IMR-90 (cell line): ENCODE measurements at regions not wholly inside any gene's neighbourhood (a gene's known extent, or its start where the extent isn't known, plus 50 kb on each side); places are given as distances from the start of the nearest gene placed in this dataset.

ENCODE experiments used
- ATAC-seq: fragments of 200-7000 bp; cut with Tn5 transposase; 2 replicates; pipeline ENCODE4 v1.9.1; 2020; ENCODE audit warnings: low read depth, mild to moderate bottlenecking, moderate library complexity
- BruUV-seq: library from RNA; stranded (reverse); fragments of 400-500 nt; replicated peaks from 2 replicates; lab custom pipeline; 2021; lab: Mats Ljungman, UMichigan
- CTCF ChIA-PET: fragments of 300-600 bp; formaldehyde crosslinking; extraction: SDS; loops from one replicate; lab custom pipeline; 2021; ENCODE audit warnings: antibody characterized with exemption; lab: Yijun Ruan, JAX
- POLR2A ChIA-PET: fragments of 300-600 bp; sonication (Branson Sonifier 250); formaldehyde crosslinking; loops from one replicate; lab custom pipeline; 2022; ENCODE audit warnings: antibody characterized with exemption; ENCODE audit not compliant: unreplicated experiment; lab: Charles Lee
- DNase-seq: peaks from one replicate; pipeline ENCODE4 v3.0.0; 2013
- H2AFZ ChIP-seq: replicated peaks from 2 replicates; pipeline ENCODE3; 2013; ENCODE audit warnings: low read length, mild to moderate bottlenecking; ENCODE audit not compliant: poor library complexity
- H2AK5ac ChIP-seq: 2 replicates; pipeline ENCODE4 v1.6.1; 2013; ENCODE audit warnings: low read depth, low read length, inconsistent platforms
- H2AK9ac ChIP-seq: replicated peaks from 2 replicates; pipeline ENCODE3; 2013; ENCODE audit warnings: mild to moderate bottlenecking, low read depth, low read length, moderate library complexity; ENCODE audit not compliant: poor library complexity
- H2BK120ac ChIP-seq: 2 replicates; pipeline ENCODE4 v1.6.1; 2013; ENCODE audit warnings: low read depth, low read length, inconsistent platforms
- H2BK15ac ChIP-seq: 3 replicates; pipeline ENCODE4 v1.6.1; 2013; ENCODE audit warnings: low read depth, low read length, inconsistent platforms
- H2BK20ac ChIP-seq: 2 replicates; pipeline ENCODE4 v1.6.1; 2013; ENCODE audit warnings: low read depth, mild to moderate bottlenecking, inconsistent platforms, low read length, moderate library complexity
- H2BK5ac ChIP-seq: 2 replicates; pipeline ENCODE4 v1.6.1; 2013; ENCODE audit warnings: mild to moderate bottlenecking, low read depth, low read length, inconsistent platforms; ENCODE audit not compliant: poor library complexity, severe bottlenecking
- H3K14ac ChIP-seq: replicated peaks from 2 replicates; pipeline ENCODE4 v1.6.1; 2013; ENCODE audit warnings: low read depth, low read length, inconsistent platforms
- H3K18ac ChIP-seq: 2 replicates; pipeline ENCODE4 v1.6.1; 2013; ENCODE audit warnings: low read depth, low read length, control low read depth
- H3K23ac ChIP-seq: 2 replicates; pipeline ENCODE4 v1.6.1; 2013; ENCODE audit warnings: low read depth, low read length, inconsistent platforms
- H3K27ac ChIP-seq: 2 replicates; pipeline ENCODE4 v1.5.1; 2013; ENCODE audit warnings: mild to moderate bottlenecking, control low read depth, low read length; ENCODE audit not compliant: insufficient read depth
- H3K27me3 ChIP-seq: 2 replicates; pipeline ENCODE4 v1.6.1; 2013; ENCODE audit warnings: low read length; ENCODE audit not compliant: control insufficient read depth, insufficient read depth
- H3K36me3 ChIP-seq: 2 replicates; pipeline ENCODE4 v1.6.1; 2013; ENCODE audit warnings: low read length, mixed read lengths; ENCODE audit not compliant: control insufficient read depth, insufficient read depth
- H3K4ac ChIP-seq: 2 replicates; pipeline ENCODE4 v1.6.1; 2013; ENCODE audit warnings: low read depth, low read length, inconsistent platforms
- H3K4me1 ChIP-seq: 2 replicates; pipeline ENCODE4 v1.6.1; 2013; ENCODE audit warnings: low read length, mixed read lengths; ENCODE audit not compliant: control insufficient read depth, insufficient read depth
- H3K4me2 ChIP-seq: 2 replicates; pipeline ENCODE4 v1.6.1; 2013; ENCODE audit warnings: low read depth, mild to moderate bottlenecking, control low read depth, low read length, moderate library complexity
- H3K4me3 ChIP-seq: 2 replicates; pipeline ENCODE4 v1.5.1; 2013; ENCODE audit warnings: low read depth, mild to moderate bottlenecking, control low read depth, low read length, moderate library complexity; ENCODE audit not compliant: insufficient read depth
- H3K56ac ChIP-seq: 2 replicates; pipeline ENCODE4 v1.6.1; 2013; ENCODE audit warnings: low read length, inconsistent platforms; ENCODE audit not compliant: insufficient read depth; ENCODE audit errors: extremely low read depth
- H3K79me1 ChIP-seq, 2 experiments: 2 replicates each; pipeline ENCODE4 v1.6.1; 2013; ENCODE audit warnings: low read length in 2 of 2, inconsistent platforms in 1 of 2, low read depth in 1 of 2
- H3K9ac ChIP-seq: 2 replicates; pipeline ENCODE4 v1.6.1; 2013; ENCODE audit warnings: low read depth, low read length, control low read depth
- H3K9me1 ChIP-seq: 2 replicates; pipeline ENCODE4 v1.6.1; 2013; ENCODE audit warnings: low read length, inconsistent platforms; ENCODE audit not compliant: insufficient read depth
- H3K9me3 ChIP-seq: 2 replicates; pipeline ENCODE4 v1.6.1; 2013; ENCODE audit warnings: low read length; ENCODE audit not compliant: control insufficient read depth, insufficient read depth
- H4K20me1 ChIP-seq: 2 replicates; pipeline ENCODE4 v1.6.1; 2013; ENCODE audit warnings: low read length, inconsistent platforms; ENCODE audit not compliant: insufficient read depth
- H4K5ac ChIP-seq: 2 replicates; pipeline ENCODE4 v1.6.1; 2013; ENCODE audit warnings: mild to moderate bottlenecking, low read depth, low read length, control low read depth
- H4K8ac ChIP-seq, 2 experiments: 2 replicates each; pipeline ENCODE4 v1.6.1; 2013; ENCODE audit warnings: low read depth in 2 of 2, low read length in 2 of 2, control low read depth in 1 of 2, inconsistent platforms in 1 of 2
- H4K91ac ChIP-seq: 2 replicates; pipeline ENCODE4 v1.6.1; 2013; ENCODE audit warnings: low read depth, low read length, inconsistent platforms; ENCODE audit not compliant: insufficient read depth
- BHLHE40 ChIP-seq: fragments of 150-350 bp; IDR thresholded peaks from 2 replicates; pipeline ENCODE4 v1.6.1; 2016; ENCODE audit warnings: mild to moderate bottlenecking, low read depth, low read length
- CEBPB ChIP-seq: IDR thresholded peaks from 2 replicates; pipeline ENCODE4 v1.6.1; 2012; ENCODE audit warnings: low read depth, low read length, improper control_type of control experiment
- CHD1 ChIP-seq: IDR thresholded peaks from 2 replicates; pipeline ENCODE4 v1.6.1; 2012; ENCODE audit warnings: low read depth, low read length, improper control_type of control experiment
- ELK1 ChIP-seq: fragments of 150-350 bp; IDR thresholded peaks from 2 replicates; pipeline ENCODE4 v1.6.1; 2016; ENCODE audit warnings: low read depth, mild to moderate bottlenecking, low read length, moderate library complexity, borderline replicate concordance
- FOS ChIP-seq: fragments of 150-350 bp; IDR thresholded peaks from 2 replicates; pipeline ENCODE4 v1.6.1; 2016; ENCODE audit warnings: low read depth, low read length
- MAFK ChIP-seq: IDR thresholded peaks from 2 replicates; pipeline ENCODE4 v1.6.1; 2012; ENCODE audit warnings: low read depth, low read length, improper control_type of control experiment
- MAZ ChIP-seq: IDR thresholded peaks from 2 replicates; pipeline ENCODE4 v1.6.1; 2012; ENCODE audit warnings: low read depth, mild to moderate bottlenecking, low read length, improper control_type of control experiment, moderate library complexity, borderline replicate concordance
- MXI1 ChIP-seq: IDR thresholded peaks from 2 replicates; pipeline ENCODE4 v1.6.1; 2012; ENCODE audit warnings: low read depth, mild to moderate bottlenecking, low read length, moderate library complexity, borderline replicate concordance
- NFE2L2 ChIP-seq: fragments of 150-350 bp; IDR thresholded peaks from 2 replicates; pipeline ENCODE4 v1.6.1; 2016; ENCODE audit warnings: low read depth, mild to moderate bottlenecking, low read length
- POLR2A ChIP-seq: IDR thresholded peaks from 2 replicates; pipeline ENCODE4 v1.6.1; 2012; ENCODE audit warnings: mild to moderate bottlenecking, low read depth, low read length
- RAD21 ChIP-seq: IDR thresholded peaks from 2 replicates; pipeline ENCODE4 v1.6.1; 2012; ENCODE audit warnings: low read length, improper control_type of control experiment
- RCOR1 ChIP-seq: IDR thresholded peaks from 2 replicates; pipeline ENCODE4 v1.6.1; 2012; ENCODE audit warnings: mild to moderate bottlenecking, low read length, improper control_type of control experiment; ENCODE audit not compliant: insufficient replicate concordance
- RFX5 ChIP-seq: IDR thresholded peaks from 2 replicates; pipeline ENCODE4 v1.8.0; 2012; ENCODE audit warnings: low read depth, mild to moderate bottlenecking, low read length, moderate library complexity
- SMC3 ChIP-seq: fragments of 150-350 bp; IDR thresholded peaks from 2 replicates; pipeline ENCODE4 v1.6.1; 2016; ENCODE audit warnings: low read depth, mild to moderate bottlenecking, antibody characterized with exemption, low read length, moderate library complexity
- USF2 ChIP-seq: fragments of 150-350 bp; IDR thresholded peaks from 2 replicates; pipeline ENCODE4 v1.6.1; 2017; ENCODE audit warnings: mild to moderate bottlenecking, antibody characterized with exemption, low read length, low read depth
- WGBS, 2 experiments: methylation state at CpG; one replicate each; pipeline versions ENCODE4 v1.1.5 to v1.1.7; 2013; ENCODE audit warnings: missing lambda C conversion rate in 2 of 2; ENCODE audit not compliant: insufficient read length in 1 of 2; ENCODE audit errors: extremely low coverage in 2 of 2; 5-methylcytosine and 5-hydroxymethylcytosine counted together
- dilution Hi-C: fragments of 300-500 bp; cut with HindIII; formaldehyde crosslinking; loops from one replicate; pipeline ENCODE4 v1.14.3; 2018; ENCODE audit warnings: low sequenced_read_pairs; ENCODE audit not compliant: unreplicated experiment
- in situ Hi-C: fragments of 300-500 bp; cut with MboI; formaldehyde crosslinking; loops from 3 replicates; pipeline ENCODE4 v1.14.3; 2019; ENCODE audit warnings: low sequenced_read_pairs, inconsistent platforms, mixed read lengths
- intact Hi-C: fragments of 100-400 bp; cut with micrococcal nuclease; formaldehyde crosslinking; loops from 2 replicates; pipeline ENCODE4 v1.10.0; 2022

- no peak overlapping the region for H2BK20ac ChIP-seq
- no peaks in the 10 kb centered on the region for H3K79me1 ChIP-seq
- H3K27me3 ChIP-seq = no peaks in the 10 kb centered on the region; the same call in 1 of the 2 replicates
- DNase-seq = no peak
- H3K9me3 ChIP-seq = no peaks in the 10 kb centered on the region
- in situ Hi-C loops (loop anchor here (5.0 kb wide), 2 partner anchors 108 to 743 kb away; no protein-coding TSS in a partner anchor), dilution Hi-C loops (no loop called here), intact Hi-C loops (loop anchor here (5.0 kb wide), 1 partner anchor 168 kb away; the partner anchor contains the start of gene ARL4A)
- no peak for ATAC-seq
- no peak overlapping the region for H2AK9ac ChIP-seq
- H4K8ac ChIP-seq = no peak overlapping the region
- ChIA-PET POLR2A (no interaction called here), CTCF (interaction anchor here (1.8 kb wide), 1 partner anchor 104 kb away, joined by 7 read pairs; no protein-coding TSS in a partner anchor)
- TF ChIP-seq RAD21 = no peak
- TF ChIP-seq CHD1 = no peak
- no peak for TF ChIP-seq MAFK
- no peak for TF ChIP-seq MXI1
- TF ChIP-seq POLR2A = no peak
- no peak for TF ChIP-seq MAZ
- TF ChIP-seq NFE2L2 = no peak
- TF ChIP-seq RCOR1 = no peak
- no peak for TF ChIP-seq SMC3
- no peak for TF ChIP-seq ELK1
- TF ChIP-seq USF2 = no peak
- TF ChIP-seq BHLHE40 = no peak
- no peak for TF ChIP-seq CEBPB
- no peak for TF ChIP-seq RFX5
- no peak for TF ChIP-seq FOS
- no peak overlapping the region for H2BK5ac ChIP-seq
- no peak overlapping the region for H2AK5ac ChIP-seq
- no peak overlapping the region for H4K5ac ChIP-seq
- no peak overlapping the region for H3K14ac ChIP-seq
- no peak overlapping the region for H3K4ac ChIP-seq
- no peaks in the 10 kb centered on the region for H4K20me1 ChIP-seq
- WGBS, 2 experiments = no CpG with 5 or more reads among the region's 1 CpG
- no peak overlapping the region for H2BK120ac ChIP-seq
- H3K18ac ChIP-seq = no peak overlapping the region
- no peak overlapping the region for H3K4me3 ChIP-seq
- H3K36me3 ChIP-seq = no peaks in the 10 kb centered on the region
- no TSS peak for BruUV-seq
- H3K23ac ChIP-seq = no peak overlapping the region
- no peak overlapping the region for H2BK15ac ChIP-seq
- no peak overlapping the region for H3K9ac ChIP-seq
- H3K56ac ChIP-seq = no peak overlapping the region
- H3K27ac ChIP-seq = no peak overlapping the region
- no peak overlapping the region for H4K91ac ChIP-seq
- no peaks in the 10 kb centered on the region for H3K4me1 ChIP-seq
- no peaks in the 10 kb centered on the region for H3K9me1 ChIP-seq
- H2AFZ ChIP-seq = no peak overlapping the region
- no peak overlapping the region for H3K4me2 ChIP-seq
Observed at GRCh38 chr7:12519682-12520009, 50.9 kb upstream of the SCIN start.
